ENCODE measurements at regions not wholly inside any gene's neighbourhood (a gene's known extent, or its start where the extent isn't known, plus 50 kb on each side); places are given as distances from the start of the nearest gene placed in this dataset.

DNA sequence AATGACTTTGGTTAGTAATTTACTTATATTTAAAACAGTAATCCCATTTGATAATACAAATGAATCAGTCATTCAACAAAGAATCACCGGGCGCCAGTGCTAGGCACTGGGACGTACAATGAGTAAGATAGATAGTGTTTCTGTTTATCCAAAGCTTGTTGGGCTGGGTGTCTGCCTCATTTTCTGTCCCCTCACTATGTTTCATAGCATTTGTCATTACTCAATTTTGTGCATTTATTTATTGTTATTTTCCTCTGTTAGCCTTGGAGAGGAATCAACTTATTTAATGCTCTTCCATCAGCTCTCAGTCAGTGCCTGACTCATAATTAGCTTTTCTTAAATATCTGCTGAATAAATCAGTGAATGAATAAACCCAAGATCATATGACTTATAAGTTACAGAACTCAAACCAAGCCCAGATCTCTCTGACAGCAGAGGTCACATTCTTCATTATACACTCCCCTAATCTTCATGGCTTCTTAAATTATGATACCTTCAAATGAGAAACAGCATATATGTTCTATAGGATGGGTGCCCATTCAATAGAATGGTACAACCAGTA lies 86.2 kb downstream of the TSPAN8 start:
- DNase-seq (ENCODE audit: low read depth) = peak; percentile 41
- no peak for TF ChIP-seq CTCF (IDR thresholded peaks at IDR 0.05; ENCODE audit: insufficient read depth, low read length)
- H3K4me3 ChIP-seq (ENCODE audit: low read depth, low read length) = no peak overlapping the region

GRCh38 chr12:71070416-71071128 lies 87.2 kb downstream of the TSPAN8 start:
- no peak overlapping the region for H3K4me3 ChIP-seq (ENCODE audit: low read depth, low read length)
- no peak for TF ChIP-seq CTCF (IDR thresholded peaks at IDR 0.05; ENCODE audit: insufficient read depth, low read length)
- DNase-seq (ENCODE audit: low read depth) = peak; percentile 22

- no peak overlapping the region for H3K4me3 ChIP-seq (ENCODE audit: low read depth, low read length)
- DNase-seq (ENCODE audit: low read depth) = peak; percentile 71
- TF ChIP-seq CTCF (IDR thresholded peaks at IDR 0.05; ENCODE audit: insufficient read depth, low read length) = no peak
Observed at GRCh38 chr12:71069311-71069710, 88.5 kb downstream of the TSPAN8 start.

- no peak overlapping the region for H3K4me3 ChIP-seq (ENCODE audit: low read depth, low read length)
- no peak for TF ChIP-seq CTCF (IDR thresholded peaks at IDR 0.05; ENCODE audit: insufficient read depth, low read length)
- DNase-seq (ENCODE audit: low read depth) = no peak
Observed at GRCh38 chr12:71063087-71063486, 94.7 kb downstream of the TSPAN8 start.

DNA sequence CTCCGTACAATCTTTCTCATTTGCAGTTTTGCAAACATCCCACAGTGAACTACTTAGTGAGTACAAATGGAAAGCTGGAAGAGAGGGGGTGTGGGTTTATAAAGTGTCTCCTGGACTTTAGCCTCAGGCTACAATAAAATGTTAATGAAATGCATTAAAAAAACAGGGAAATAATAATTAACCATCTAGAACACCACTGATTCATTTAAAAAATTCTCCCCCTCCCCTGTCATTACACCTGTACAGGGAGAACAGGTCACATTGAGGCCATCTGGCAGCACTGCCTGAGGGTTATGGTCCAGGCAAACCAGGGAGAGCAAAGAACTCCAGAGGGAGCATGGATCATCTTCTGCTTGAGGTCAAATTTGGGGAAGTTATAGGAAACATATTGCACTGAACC lies 96.3 kb downstream of the TSPAN8 start:
- no peak for DNase-seq (ENCODE audit: low read depth)
- H3K4me3 ChIP-seq (ENCODE audit: low read depth, low read length) = no peak overlapping the region
- no peak for TF ChIP-seq CTCF (IDR thresholded peaks at IDR 0.05; ENCODE audit: insufficient read depth, low read length)

GRCh38 chr12:71060426-71060825 lies 97.4 kb downstream of the TSPAN8 start:
- DNase-seq (ENCODE audit: low read depth) = no peak
- no peak overlapping the region for H3K4me3 ChIP-seq (ENCODE audit: low read depth, low read length)
- no peak for TF ChIP-seq CTCF (IDR thresholded peaks at IDR 0.05; ENCODE audit: insufficient read depth, low read length)

All from fibroblast of the aortic adventitia (primary cell).